ENCODE measurements at regions not wholly inside any gene's neighbourhood (a gene's known extent, or its start where the extent isn't known, plus 50 kb on each side); places are given as distances from the start of the nearest gene placed in this dataset.

DNA sequence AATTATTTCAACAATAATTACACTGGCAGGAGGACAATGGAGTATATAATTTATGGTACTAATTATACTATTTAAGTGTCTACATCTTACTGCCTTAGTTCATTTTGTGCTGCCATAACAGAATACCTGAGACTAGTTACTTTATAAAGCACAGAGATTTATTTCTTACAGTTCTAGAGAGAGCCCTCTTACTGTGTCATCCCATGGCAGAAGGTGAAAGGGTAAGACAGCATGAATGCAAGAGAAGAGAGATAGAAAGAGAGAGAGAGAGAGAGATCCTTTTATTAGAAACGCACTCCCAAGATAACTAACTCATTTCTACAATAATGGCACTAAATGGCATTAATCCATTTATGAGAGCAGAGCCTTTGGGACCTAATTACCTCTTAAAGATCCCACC lies 314.7 kb downstream of the EPM2A start:
- H3K36me3 ChIP-seq (ENCODE audit: control insufficient read depth, insufficient read depth, low read length) = no peaks in the 10 kb centered on the region
- H3K27me3 ChIP-seq (ENCODE audit: control insufficient read depth, insufficient read depth, low read length) = no peaks in the 10 kb centered on the region
- H3K27ac ChIP-seq (ENCODE audit: low read depth, low read length) = no peak overlapping the region
- no peak overlapping the region for H3K4me3 ChIP-seq (ENCODE audit: low read depth, low read length)
- no peaks in the 10 kb centered on the region for H3K9me3 ChIP-seq (ENCODE audit: control insufficient read depth, insufficient read depth, low read length)
- no peak overlapping the region for H3K9ac ChIP-seq (ENCODE audit: low read depth, low read length)
- no peaks in the 10 kb centered on the region for H3K4me1 ChIP-seq (ENCODE audit: control insufficient read depth, insufficient read depth, low read length)

DNA sequence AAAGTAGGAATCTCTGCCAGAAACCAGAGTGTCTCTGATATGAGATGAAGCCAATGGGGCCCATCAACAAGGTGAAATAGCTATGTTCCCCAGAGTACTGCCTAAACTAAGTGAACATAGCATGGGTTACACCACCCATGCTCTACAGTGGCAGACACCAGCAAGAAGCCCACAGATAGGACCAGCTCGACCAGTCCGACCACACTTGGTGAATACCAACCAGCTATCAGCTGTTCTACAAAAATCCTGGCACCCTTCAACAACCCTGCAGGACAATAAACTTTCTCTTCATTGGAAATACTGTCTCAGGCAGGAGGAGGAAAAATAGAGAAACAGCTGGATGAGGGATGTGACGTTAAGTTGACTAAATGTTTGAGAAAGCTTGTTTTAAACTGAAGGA lies 311.4 kb downstream of the EPM2A start:
- Histone ChIP-seq H3K9me3 (ENCODE audit: control insufficient read depth, insufficient read depth, low read length) (no peaks in the 10 kb centered on the region), H3K4me1 (ENCODE audit: control insufficient read depth, insufficient read depth, low read length) (peaks cover 17% of the 10 kb centered on the region; the same call in 1 of the 2 replicates), H3K9ac (ENCODE audit: low read depth, low read length) (no peak overlapping the region), H3K27me3 (ENCODE audit: control insufficient read depth, insufficient read depth, low read length) (no peaks in the 10 kb centered on the region), H3K27ac (ENCODE audit: low read depth, low read length) (no peak overlapping the region), H3K4me3 (ENCODE audit: low read depth, low read length) (no peak overlapping the region), H3K36me3 (ENCODE audit: control insufficient read depth, insufficient read depth, low read length) (no peaks in the 10 kb centered on the region)

DNA sequence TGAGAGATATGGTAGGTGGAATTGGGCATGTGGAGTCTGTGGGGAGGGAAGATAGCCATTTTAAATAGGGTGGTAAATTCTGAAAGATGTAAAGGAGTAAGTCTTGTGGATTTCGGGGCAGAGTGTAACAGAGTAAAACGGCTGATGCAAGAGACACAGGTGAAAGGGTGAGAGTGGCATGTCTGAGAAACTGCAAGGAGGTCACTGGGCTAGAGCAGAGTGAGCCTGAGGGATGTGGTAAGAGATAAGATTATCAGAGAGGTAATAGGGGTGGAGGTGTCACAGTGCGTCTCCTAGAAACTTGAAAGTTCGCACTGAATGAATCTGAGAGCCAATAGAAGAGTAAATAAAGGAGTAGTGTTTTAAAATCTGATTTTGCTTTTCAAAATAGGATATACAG lies 308.1 kb downstream of the EPM2A start:
- Histone ChIP-seq H3K27me3 (ENCODE audit: control insufficient read depth, insufficient read depth, low read length) (no peaks in the 10 kb centered on the region), H3K4me1 (ENCODE audit: control insufficient read depth, insufficient read depth, low read length) (peaks cover 19% of the 10 kb centered on the region; the same call in 1 of the 2 replicates), H3K9me3 (ENCODE audit: control insufficient read depth, insufficient read depth, low read length) (no peaks in the 10 kb centered on the region), H3K9ac (ENCODE audit: low read depth, low read length) (no peak overlapping the region), H3K4me3 (ENCODE audit: low read depth, low read length) (no peak overlapping the region), H3K27ac (ENCODE audit: low read depth, low read length) (no peak overlapping the region), H3K36me3 (ENCODE audit: control insufficient read depth, insufficient read depth, low read length) (no peaks in the 10 kb centered on the region)

DNA sequence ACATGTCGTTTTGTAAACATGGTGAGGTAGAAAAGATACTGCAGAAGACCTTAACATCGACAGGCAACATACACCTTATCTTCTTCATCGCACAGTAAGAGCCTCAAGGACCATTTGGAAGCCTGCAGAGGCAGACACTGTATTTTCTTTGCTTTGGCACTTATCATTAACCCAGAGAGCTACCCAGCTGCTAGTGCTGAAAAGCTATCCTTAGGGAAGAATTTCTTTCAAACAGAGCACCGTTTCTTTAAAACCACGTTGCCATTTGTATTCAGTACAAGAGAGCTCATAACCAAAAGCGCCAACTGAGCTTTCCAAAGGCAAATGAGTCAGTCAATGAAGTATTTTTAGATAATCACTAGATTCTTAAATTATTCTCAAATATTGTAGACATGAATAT lies 306.6 kb downstream of the EPM2A start:
- Histone ChIP-seq H3K4me1 (ENCODE audit: control insufficient read depth, insufficient read depth, low read length) (peaks cover 19% of the 10 kb centered on the region; the same call in 1 of the 2 replicates), H3K9me3 (ENCODE audit: control insufficient read depth, insufficient read depth, low read length) (no peaks in the 10 kb centered on the region), H3K9ac (ENCODE audit: low read depth, low read length) (no peak overlapping the region), H3K27ac (ENCODE audit: low read depth, low read length) (no peak overlapping the region), H3K36me3 (ENCODE audit: control insufficient read depth, insufficient read depth, low read length) (no peaks in the 10 kb centered on the region), H3K27me3 (ENCODE audit: control insufficient read depth, insufficient read depth, low read length) (no peaks in the 10 kb centered on the region), H3K4me3 (ENCODE audit: low read depth, low read length) (no peak overlapping the region)

DNA sequence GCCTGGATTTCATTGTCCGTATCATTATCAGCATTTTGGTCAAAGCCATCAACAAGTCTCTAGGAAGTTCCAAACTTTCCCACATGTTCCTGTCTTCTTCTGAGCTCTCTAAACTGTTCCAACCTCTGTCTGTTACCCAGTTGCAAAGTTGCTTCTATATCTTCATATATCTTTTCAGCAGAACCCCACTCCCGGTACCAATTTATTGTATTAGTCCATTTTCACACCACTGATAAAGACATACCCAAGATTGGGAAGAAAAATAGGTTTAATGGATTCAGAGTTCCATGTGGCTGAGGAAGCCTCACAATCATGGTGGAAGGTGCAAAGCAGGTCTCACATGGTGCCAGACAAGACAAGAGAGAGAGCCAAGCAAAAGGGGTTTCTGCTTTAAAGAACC lies 293.2 kb downstream of the EPM2A start:
- no peaks in the 10 kb centered on the region for H3K36me3 ChIP-seq (ENCODE audit: control insufficient read depth, insufficient read depth, low read length)
- H3K9ac ChIP-seq (ENCODE audit: low read depth, low read length) = no peak overlapping the region
- H3K9me3 ChIP-seq (ENCODE audit: control insufficient read depth, insufficient read depth, low read length) = peaks cover 34% of the 10 kb centered on the region
- no peaks in the 10 kb centered on the region for H3K27me3 ChIP-seq (ENCODE audit: control insufficient read depth, insufficient read depth, low read length)
- H3K4me1 ChIP-seq (ENCODE audit: control insufficient read depth, insufficient read depth, low read length) = 0 out of 2 replicates have a peak, but pooled peaks cover 4% of the 10 kb centered on the region
- no peak overlapping the region for H3K27ac ChIP-seq (ENCODE audit: low read depth, low read length)
- no peak overlapping the region for H3K4me3 ChIP-seq (ENCODE audit: low read depth, low read length)

DNA sequence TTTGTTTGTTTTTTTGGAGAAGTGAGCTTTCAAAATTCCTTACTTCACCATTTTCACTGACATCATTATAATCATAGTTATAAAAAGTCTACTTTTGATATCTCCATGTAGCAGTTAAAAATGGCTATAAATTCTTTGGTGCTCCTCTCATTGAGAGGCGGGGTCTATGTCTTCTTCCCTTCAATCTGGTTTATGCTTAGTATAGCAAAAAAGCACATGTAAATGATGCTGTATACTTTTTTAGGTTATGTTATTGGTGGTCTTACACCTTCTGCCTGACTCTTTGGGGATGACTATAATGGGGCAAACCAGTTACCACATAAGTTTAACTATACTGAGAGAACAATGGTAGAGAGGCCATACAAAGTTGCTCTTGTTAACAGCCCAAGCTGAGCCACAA lies 289.6 kb downstream of the EPM2A start:
- no peaks in the 10 kb centered on the region for H3K27me3 ChIP-seq (ENCODE audit: control insufficient read depth, insufficient read depth, low read length)
- H3K9ac ChIP-seq (ENCODE audit: low read depth, low read length) = no peak overlapping the region
- H3K27ac ChIP-seq (ENCODE audit: low read depth, low read length) = no peak overlapping the region
- H3K36me3 ChIP-seq (ENCODE audit: control insufficient read depth, insufficient read depth, low read length) = no peaks in the 10 kb centered on the region
- H3K4me3 ChIP-seq (ENCODE audit: low read depth, low read length) = no peak overlapping the region
- H3K9me3 ChIP-seq (ENCODE audit: control insufficient read depth, insufficient read depth, low read length) = peaks cover 34% of the 10 kb centered on the region
- no peaks in the 10 kb centered on the region for H3K4me1 ChIP-seq (ENCODE audit: control insufficient read depth, insufficient read depth, low read length)

DNA sequence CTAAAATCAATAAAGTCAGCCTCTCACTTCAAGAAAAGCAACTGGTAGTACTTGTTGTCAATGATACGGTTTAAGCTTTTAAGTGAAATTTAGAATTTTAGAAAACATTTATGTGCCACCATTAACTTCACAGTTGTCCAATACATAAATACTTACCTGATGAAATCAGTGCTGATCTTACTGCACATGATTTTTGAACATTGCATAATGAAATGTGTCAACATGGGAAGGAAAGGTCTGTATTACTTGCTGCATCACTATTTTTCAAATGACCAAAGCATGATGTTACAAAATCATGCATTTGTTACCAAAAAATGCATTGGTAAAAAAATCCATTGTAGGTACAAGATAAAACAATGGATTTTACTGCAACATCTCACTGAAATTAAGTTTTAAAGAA lies 284.3 kb downstream of the EPM2A start:
- H3K36me3 ChIP-seq (ENCODE audit: control insufficient read depth, insufficient read depth, low read length) = no peaks in the 10 kb centered on the region
- H3K27ac ChIP-seq (ENCODE audit: low read depth, low read length) = no peak overlapping the region
- peaks cover 6% of the 10 kb centered on the region for H3K9me3 ChIP-seq (ENCODE audit: control insufficient read depth, insufficient read depth, low read length)
- H3K27me3 ChIP-seq (ENCODE audit: control insufficient read depth, insufficient read depth, low read length) = no peaks in the 10 kb centered on the region
- no peaks in the 10 kb centered on the region for H3K4me1 ChIP-seq (ENCODE audit: control insufficient read depth, insufficient read depth, low read length)
- no peak overlapping the region for H3K4me3 ChIP-seq (ENCODE audit: low read depth, low read length)
- H3K9ac ChIP-seq (ENCODE audit: low read depth, low read length) = no peak overlapping the region

DNA sequence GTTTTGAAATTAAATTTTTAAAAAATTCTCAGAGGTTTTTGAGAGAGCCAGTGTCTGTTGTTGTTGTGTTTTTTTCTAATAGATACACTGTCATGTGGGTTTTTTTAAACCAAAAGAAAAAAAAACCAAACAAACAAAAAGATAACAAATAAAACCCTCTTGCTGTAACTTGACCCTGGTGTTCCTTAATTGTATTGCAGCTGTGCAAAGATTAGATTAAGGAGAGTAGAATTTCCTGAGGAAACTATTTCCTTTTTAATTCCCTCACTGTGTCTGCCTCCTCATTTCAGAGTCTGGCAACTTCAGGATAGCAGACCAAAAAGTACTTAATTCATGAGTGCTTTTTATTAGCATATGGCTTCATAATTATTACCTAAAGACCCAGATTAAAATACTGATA lies 281.9 kb downstream of the EPM2A start:
- no peaks in the 10 kb centered on the region for H3K27me3 ChIP-seq (ENCODE audit: control insufficient read depth, insufficient read depth, low read length)
- no peak overlapping the region for H3K9ac ChIP-seq (ENCODE audit: low read depth, low read length)
- H3K4me3 ChIP-seq (ENCODE audit: low read depth, low read length) = no peak overlapping the region
- H3K9me3 ChIP-seq (ENCODE audit: control insufficient read depth, insufficient read depth, low read length) = no peaks in the 10 kb centered on the region
- H3K36me3 ChIP-seq (ENCODE audit: control insufficient read depth, insufficient read depth, low read length) = no peaks in the 10 kb centered on the region
- H3K4me1 ChIP-seq (ENCODE audit: control insufficient read depth, insufficient read depth, low read length) = no peaks in the 10 kb centered on the region
- no peak overlapping the region for H3K27ac ChIP-seq (ENCODE audit: low read depth, low read length)

DNA sequence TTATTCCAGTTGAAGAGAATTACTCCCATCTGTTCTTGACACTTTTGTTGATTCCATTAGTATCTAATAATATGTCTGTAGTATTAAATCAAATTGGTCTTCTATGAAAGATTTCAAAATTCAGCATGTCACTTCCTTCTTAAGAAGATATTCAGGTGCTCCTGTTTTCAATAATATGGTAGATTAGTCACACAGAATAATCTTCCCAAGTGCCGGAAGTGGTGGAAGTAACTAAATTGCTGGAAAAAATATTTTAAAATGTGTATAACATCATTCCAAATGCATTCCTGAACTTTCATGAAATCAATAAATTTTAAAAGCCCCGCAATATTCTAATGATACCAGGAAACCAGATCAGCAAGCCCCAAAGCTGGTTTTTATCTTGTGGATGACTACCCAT lies 281.3 kb downstream of the EPM2A start:
- Histone ChIP-seq H3K9me3 (ENCODE audit: control insufficient read depth, insufficient read depth, low read length) (no peaks in the 10 kb centered on the region), H3K27me3 (ENCODE audit: control insufficient read depth, insufficient read depth, low read length) (no peaks in the 10 kb centered on the region), H3K36me3 (ENCODE audit: control insufficient read depth, insufficient read depth, low read length) (no peaks in the 10 kb centered on the region), H3K4me1 (ENCODE audit: control insufficient read depth, insufficient read depth, low read length) (no peaks in the 10 kb centered on the region), H3K9ac (ENCODE audit: low read depth, low read length) (no peak overlapping the region), H3K4me3 (ENCODE audit: low read depth, low read length) (no peak overlapping the region), H3K27ac (ENCODE audit: low read depth, low read length) (no peak overlapping the region)

DNA sequence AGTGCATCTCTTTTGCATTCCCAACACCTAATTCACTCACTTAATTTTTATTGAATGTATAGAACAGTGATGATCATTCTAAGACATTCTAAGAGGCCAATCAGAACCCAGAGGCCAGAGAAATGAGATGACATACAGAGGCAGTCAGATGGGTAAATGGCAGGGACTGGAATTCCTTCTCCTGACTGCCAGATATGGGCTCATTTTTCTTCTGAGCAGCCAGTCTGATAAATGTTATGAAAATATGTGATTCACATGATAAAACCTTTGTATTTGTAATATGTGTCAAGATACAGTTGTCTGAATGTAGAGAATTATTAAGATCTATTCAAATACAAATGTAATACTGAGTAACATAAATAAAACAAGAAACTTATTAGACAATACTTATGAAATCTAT lies 277.8 kb downstream of the EPM2A start:
- Histone ChIP-seq H3K9me3 (ENCODE audit: control insufficient read depth, insufficient read depth, low read length) (no peaks in the 10 kb centered on the region), H3K9ac (ENCODE audit: low read depth, low read length) (no peak overlapping the region), H3K27ac (ENCODE audit: low read depth, low read length) (no peak overlapping the region), H3K4me3 (ENCODE audit: low read depth, low read length) (no peak overlapping the region), H3K36me3 (ENCODE audit: control insufficient read depth, insufficient read depth, low read length) (no peaks in the 10 kb centered on the region), H3K4me1 (ENCODE audit: control insufficient read depth, insufficient read depth, low read length) (no peaks in the 10 kb centered on the region), H3K27me3 (ENCODE audit: control insufficient read depth, insufficient read depth, low read length) (no peaks in the 10 kb centered on the region)

DNA sequence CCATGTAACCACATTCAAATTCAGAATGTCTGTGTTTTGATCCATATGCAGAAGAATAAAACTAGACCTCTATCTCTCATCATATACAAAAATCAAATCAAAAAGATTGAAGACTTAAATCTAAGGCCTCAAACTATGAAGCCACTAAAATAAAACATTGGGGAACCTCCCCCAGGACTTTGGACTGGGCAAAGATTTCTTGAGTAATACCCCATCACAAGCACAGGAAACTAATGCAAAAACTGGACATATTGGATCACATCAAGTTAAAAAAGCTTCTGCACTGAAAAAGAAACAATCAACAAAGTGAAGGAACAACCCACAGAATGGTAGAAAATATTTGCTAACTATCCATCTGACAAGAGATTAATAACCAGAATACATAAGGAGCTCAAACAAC lies 266.8 kb downstream of the EPM2A start:
- no peaks in the 10 kb centered on the region for H3K27me3 ChIP-seq (ENCODE audit: control insufficient read depth, insufficient read depth, low read length)
- H3K27ac ChIP-seq (ENCODE audit: low read depth, low read length) = no peak overlapping the region
- no peak overlapping the region for H3K4me3 ChIP-seq (ENCODE audit: low read depth, low read length)
- no peaks in the 10 kb centered on the region for H3K4me1 ChIP-seq (ENCODE audit: control insufficient read depth, insufficient read depth, low read length)
- no peaks in the 10 kb centered on the region for H3K36me3 ChIP-seq (ENCODE audit: control insufficient read depth, insufficient read depth, low read length)
- no peak overlapping the region for H3K9ac ChIP-seq (ENCODE audit: low read depth, low read length)
- H3K9me3 ChIP-seq (ENCODE audit: control insufficient read depth, insufficient read depth, low read length) = no peaks in the 10 kb centered on the region

DNA sequence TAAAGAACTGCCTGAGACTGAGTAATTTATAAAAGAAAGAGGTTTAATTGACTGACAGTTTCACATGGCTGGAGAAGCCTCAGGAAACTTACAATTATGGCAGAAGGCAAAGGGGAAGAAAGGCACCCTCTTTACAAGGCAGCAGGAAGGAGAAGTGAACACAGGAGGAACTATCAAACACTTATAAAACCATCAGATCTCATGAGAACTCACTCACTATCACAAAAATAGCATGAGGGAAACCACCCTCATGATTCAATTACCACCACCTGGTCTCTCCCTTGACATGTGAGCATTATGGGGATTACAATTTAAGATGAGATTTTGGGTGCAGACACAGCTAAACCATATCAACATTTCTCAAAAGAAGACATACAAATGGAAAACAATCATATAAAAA lies 266.3 kb downstream of the EPM2A start:
- H3K27me3 ChIP-seq (ENCODE audit: control insufficient read depth, insufficient read depth, low read length) = no peaks in the 10 kb centered on the region
- no peaks in the 10 kb centered on the region for H3K4me1 ChIP-seq (ENCODE audit: control insufficient read depth, insufficient read depth, low read length)
- H3K4me3 ChIP-seq (ENCODE audit: low read depth, low read length) = no peak overlapping the region
- H3K36me3 ChIP-seq (ENCODE audit: control insufficient read depth, insufficient read depth, low read length) = no peaks in the 10 kb centered on the region
- no peaks in the 10 kb centered on the region for H3K9me3 ChIP-seq (ENCODE audit: control insufficient read depth, insufficient read depth, low read length)
- H3K9ac ChIP-seq (ENCODE audit: low read depth, low read length) = no peak overlapping the region
- no peak overlapping the region for H3K27ac ChIP-seq (ENCODE audit: low read depth, low read length)

All from HUES48 (cell line).